ENCODE measurements at regions not wholly inside any gene's neighbourhood (a gene's known extent, or its start where the extent isn't known, plus 50 kb on each side); places are given as distances from the start of the nearest gene placed in this dataset.
"Not testable (repeated sequence)": the region's sequence is repeated elsewhere in the genome, so short reads cannot be mapped to it uniquely, and the experiment has no call there.

DNA sequence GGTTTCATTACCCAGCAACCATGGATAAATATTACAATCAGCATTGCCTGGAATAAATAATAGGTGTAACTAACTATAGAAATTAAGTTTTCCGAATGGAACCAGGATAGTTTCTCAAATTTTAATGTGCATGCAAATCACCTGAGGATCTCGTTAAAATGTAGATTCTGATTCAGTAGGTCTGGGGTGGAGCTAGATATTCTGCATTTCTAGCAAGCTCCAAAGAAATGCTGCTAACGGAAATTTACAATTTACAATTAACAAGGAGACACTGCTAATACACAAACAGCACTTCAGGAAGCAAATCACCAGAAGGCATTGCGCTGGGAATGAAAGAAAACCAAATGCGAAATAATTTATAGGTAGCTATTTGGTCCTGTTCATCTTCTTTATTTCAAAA lies 597.5 kb upstream of the KLF12 start:
- H3K4me3 Mint-ChIP-seq, result no peak overlapping the region
- POLR2A ChIA-PET, result no interaction called here
- H3K4me1 Mint-ChIP-seq (ENCODE audit: low read depth), result no peaks in the 10 kb centered on the region
- no peaks in the 10 kb centered on the region for H3K9me3 Mint-ChIP-seq
- no peak overlapping the region for H3K27ac Mint-ChIP-seq
- DNase-seq, result no peak
- no peaks in the 10 kb centered on the region for H3K27me3 Mint-ChIP-seq
- CTCF ChIA-PET, result interaction anchor here (0.7 kb wide), 1 partner anchor 1264 kb away, joined by 3 read pairs; no protein-coding TSS in a partner anchor
- H3K36me3 Mint-ChIP-seq, result no peaks in the 10 kb centered on the region
- intact Hi-C loops (cut with micrococcal nuclease), result no loop called here

DNA sequence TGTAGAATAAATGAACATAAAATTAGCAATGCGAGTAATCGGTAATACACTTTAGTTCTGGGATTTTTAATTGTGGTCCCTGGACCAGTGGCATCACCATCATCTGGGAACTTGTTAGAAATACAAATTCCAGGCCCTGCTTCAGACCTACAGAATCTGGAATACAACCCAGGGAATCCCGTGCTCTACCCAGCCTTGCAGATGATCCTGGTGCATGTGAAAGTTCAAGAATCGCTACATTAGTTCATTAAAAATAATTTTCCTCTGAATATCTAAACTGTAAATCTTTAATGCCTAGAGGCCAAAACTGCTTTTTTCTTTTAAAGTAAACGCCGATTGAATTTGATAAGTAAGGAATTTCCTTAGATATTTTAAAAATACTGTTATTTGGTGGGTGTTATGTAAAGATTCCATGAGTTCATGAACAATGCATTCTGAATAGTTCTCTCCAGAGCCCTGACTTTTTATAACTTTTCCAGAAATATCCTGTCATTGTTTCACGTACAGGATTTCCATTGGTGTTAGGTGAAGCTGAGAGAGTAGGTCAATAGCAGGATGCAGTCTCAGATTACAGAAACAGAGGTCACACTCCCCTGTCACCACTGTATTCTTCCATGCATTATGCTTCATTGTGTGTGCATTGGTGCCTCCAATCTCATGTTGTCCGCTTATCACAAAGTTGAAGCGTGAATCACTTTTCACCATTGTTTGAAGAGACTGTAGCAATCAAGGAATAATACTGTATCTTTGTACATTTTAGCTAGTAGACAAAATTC lies 596.5 kb upstream of the KLF12 start:
- ChIA-PET POLR2A (no interaction called here), CTCF (no interaction called here)
- no peaks in the 10 kb centered on the region for H3K4me1 Mint-ChIP-seq (ENCODE audit: low read depth)
- H3K36me3 Mint-ChIP-seq, result no peaks in the 10 kb centered on the region
- no peak overlapping the region for H3K4me3 Mint-ChIP-seq
- H3K27me3 Mint-ChIP-seq, result no peaks in the 10 kb centered on the region
- intact Hi-C loops (cut with micrococcal nuclease), result no loop called here
- H3K9me3 Mint-ChIP-seq, result no peaks in the 10 kb centered on the region
- DNase-seq, result no peak
- H3K27ac Mint-ChIP-seq, result no peak overlapping the region

DNA sequence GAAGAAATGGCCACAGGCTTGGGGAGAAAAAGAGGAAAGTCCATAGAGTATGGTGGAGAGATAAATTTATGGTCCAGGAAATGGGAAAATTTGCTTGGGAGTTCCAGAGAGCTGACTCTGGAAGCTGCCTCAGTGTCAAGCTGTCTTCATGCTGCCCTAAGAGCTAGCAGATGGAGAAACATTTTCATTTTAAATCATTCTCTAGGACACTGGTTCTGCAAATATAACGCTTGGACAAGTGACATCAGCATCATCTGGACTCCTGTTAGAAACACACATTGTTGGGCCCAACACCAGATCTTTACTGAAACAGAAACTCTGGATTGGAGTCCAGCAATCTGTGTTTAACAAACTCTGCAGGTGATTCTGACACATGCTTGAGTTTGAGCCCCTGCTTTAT lies 592.0 kb upstream of the KLF12 start:
- ChIA-PET CTCF (no interaction called here), POLR2A (no interaction called here)
- H3K4me1 Mint-ChIP-seq (ENCODE audit: low read depth), result no peaks in the 10 kb centered on the region
- peaks cover 4% of the 10 kb centered on the region for H3K27me3 Mint-ChIP-seq
- no peak for DNase-seq
- H3K4me3 Mint-ChIP-seq, result no peak overlapping the region
- no peaks in the 10 kb centered on the region for H3K36me3 Mint-ChIP-seq
- no peak overlapping the region for H3K27ac Mint-ChIP-seq
- intact Hi-C loops (cut with micrococcal nuclease), result no loop called here
- H3K9me3 Mint-ChIP-seq, result no peaks in the 10 kb centered on the region

DNA sequence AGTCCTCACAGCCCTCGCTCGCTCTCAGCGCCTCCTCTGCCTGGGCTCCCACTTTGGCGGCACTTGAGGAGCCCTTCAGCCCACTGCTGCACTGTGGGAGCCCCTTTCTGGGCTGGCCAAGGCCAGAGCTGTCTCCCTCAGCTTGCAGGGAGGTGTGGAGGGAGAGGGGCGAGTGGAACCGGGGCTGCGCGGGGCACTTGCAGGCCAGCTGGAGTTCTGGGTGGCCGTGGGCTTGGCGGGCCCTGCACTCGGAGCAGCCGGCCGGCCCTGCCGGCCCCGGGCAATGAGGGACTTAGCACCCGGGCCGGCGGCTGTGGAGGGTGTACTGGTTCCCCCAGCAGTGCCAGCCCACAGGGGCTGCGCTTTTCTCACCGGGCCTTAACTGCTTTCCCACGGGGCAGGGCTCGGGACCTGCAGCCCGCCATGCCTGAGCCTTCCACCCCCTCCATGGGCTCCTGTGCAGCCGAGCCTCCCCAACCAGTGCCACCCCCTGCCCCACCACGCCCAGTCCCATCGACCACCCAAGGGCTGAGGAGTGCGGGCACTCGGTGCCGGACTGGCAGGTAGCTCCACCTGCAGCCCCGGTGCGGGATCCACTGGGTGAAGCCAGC lies 584.1 kb upstream of the KLF12 start:
- POLR2A ChIA-PET; H3K4me3 Mint-ChIP-seq; CTCF ChIA-PET; H3K27ac Mint-ChIP-seq; DNase-seq; H3K27me3 Mint-ChIP-seq; H3K4me1 Mint-ChIP-seq (ENCODE audit: low read depth); H3K9me3 Mint-ChIP-seq; intact Hi-C loops (cut with micrococcal nuclease); H3K36me3 Mint-ChIP-seq: not testable (repeated sequence)

DNA sequence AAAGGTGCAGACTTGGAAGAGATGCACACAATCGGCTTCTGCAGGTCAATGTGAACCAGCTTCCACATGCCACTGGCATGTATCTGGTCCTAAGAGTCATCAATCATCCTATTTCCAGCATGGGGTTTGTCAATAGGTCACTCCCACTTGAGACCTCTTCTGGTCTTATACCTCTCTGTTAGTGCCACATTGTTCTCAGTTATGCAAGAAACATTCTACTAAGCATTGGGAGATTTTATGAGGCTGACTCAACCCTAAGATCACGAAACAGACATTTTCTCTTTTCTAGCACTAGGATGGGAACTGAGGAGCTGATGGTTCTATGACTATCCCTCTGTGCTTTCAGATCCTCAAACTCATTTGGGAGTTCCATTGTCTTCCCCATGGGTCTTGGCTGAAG lies 581.5 kb upstream of the KLF12 start:
- no peak overlapping the region for H3K4me3 Mint-ChIP-seq
- no peaks in the 10 kb centered on the region for H3K4me1 Mint-ChIP-seq (ENCODE audit: low read depth)
- no peaks in the 10 kb centered on the region for H3K27me3 Mint-ChIP-seq
- H3K36me3 Mint-ChIP-seq, result no peaks in the 10 kb centered on the region
- no peak overlapping the region for H3K27ac Mint-ChIP-seq
- intact Hi-C loops (cut with micrococcal nuclease), result no loop called here
- DNase-seq, result no peak
- POLR2A ChIA-PET, result no interaction called here
- CTCF ChIA-PET, result no interaction called here
- no peaks in the 10 kb centered on the region for H3K9me3 Mint-ChIP-seq

DNA sequence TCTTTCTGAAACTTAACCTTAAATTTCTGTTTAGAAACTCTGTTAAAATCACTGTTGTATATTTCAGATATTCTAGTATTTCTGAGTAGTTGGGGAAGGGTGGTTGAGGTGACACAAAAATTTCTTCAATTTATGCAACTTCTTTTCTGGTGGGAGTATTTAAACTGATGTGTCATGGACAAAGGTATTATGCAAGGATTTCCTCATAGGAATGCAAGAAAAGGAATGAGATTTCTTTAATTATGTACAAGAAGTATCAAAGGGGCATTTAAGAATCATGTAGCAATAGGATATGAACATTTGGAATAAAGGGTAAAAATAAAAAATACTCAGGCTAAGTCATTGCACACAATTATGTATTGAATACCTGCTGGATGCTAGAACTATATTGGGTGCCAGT lies 575.8 kb upstream of the KLF12 start:
- intact Hi-C loops (cut with micrococcal nuclease), result no loop called here
- H3K4me3 Mint-ChIP-seq, result no peak overlapping the region
- DNase-seq, result no peak
- no peaks in the 10 kb centered on the region for H3K27me3 Mint-ChIP-seq
- H3K9me3 Mint-ChIP-seq, result no peaks in the 10 kb centered on the region
- H3K36me3 Mint-ChIP-seq, result no peaks in the 10 kb centered on the region
- no peaks in the 10 kb centered on the region for H3K4me1 Mint-ChIP-seq (ENCODE audit: low read depth)
- POLR2A ChIA-PET, result no interaction called here
- no peak overlapping the region for H3K27ac Mint-ChIP-seq
- CTCF ChIA-PET, result no interaction called here

DNA sequence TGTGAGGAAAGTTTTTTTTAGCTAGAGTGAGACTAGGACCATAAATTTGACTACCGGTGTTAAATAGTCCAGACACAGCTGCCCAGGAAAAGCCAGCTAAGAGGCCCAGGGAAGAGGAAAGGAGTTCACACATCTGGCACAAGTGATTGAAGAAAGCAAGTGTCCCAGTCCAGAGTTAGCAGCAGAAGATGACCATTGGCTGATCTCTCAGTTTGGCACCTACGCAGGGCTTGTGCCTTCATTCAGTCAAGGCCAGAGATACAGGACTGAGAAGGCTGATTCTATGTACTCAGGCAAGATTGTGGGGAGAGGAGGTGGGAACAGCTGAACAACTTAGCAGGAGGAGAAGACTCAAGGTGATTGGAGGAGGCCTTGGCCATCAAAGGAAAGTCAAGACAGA lies 575.0 kb upstream of the KLF12 start:
- H3K27me3 Mint-ChIP-seq, result peaks cover 2% of the 10 kb centered on the region
- no peaks in the 10 kb centered on the region for H3K4me1 Mint-ChIP-seq (ENCODE audit: low read depth)
- no peak overlapping the region for H3K4me3 Mint-ChIP-seq
- H3K9me3 Mint-ChIP-seq, result no peaks in the 10 kb centered on the region
- no peak for DNase-seq
- no peaks in the 10 kb centered on the region for H3K36me3 Mint-ChIP-seq
- ChIA-PET CTCF (no interaction called here), POLR2A (no interaction called here)
- intact Hi-C loops (cut with micrococcal nuclease), result no loop called here
- H3K27ac Mint-ChIP-seq, result no peak overlapping the region

DNA sequence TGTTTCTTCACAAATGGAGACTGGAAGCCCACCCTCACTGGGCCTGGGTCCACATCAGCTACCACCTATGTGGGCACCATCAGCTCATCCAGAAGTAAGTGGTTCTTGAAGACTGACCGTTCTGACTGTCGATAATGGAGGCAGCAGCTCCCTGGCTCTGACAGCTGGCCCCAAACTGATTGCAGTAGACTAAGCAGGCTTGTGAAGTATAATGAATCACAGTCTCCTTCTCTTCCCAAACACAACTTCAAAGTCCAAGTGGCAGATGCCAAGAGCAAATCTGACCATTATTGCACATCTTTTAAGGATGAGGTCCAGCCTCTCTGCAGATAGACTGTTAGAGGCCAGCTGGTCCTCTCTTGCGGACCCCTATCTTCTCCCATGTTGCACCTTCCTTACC lies 574.4 kb upstream of the KLF12 start:
- intact Hi-C loops (cut with micrococcal nuclease), result no loop called here
- Mint-ChIP-seq H3K27me3 (peaks cover 2% of the 10 kb centered on the region), H3K9me3 (no peaks in the 10 kb centered on the region), H3K27ac (no peak overlapping the region), H3K4me1 (ENCODE audit: low read depth) (no peaks in the 10 kb centered on the region), H3K36me3 (no peaks in the 10 kb centered on the region), H3K4me3 (no peak overlapping the region)
- CTCF ChIA-PET, result interaction anchor here (0.5 to 1.2 kb wide), 2 partner anchors 45 to 225 kb away, joined by 3 read pairs; no protein-coding TSS in a partner anchor
- no peak for DNase-seq
- POLR2A ChIA-PET, result no interaction called here

DNA sequence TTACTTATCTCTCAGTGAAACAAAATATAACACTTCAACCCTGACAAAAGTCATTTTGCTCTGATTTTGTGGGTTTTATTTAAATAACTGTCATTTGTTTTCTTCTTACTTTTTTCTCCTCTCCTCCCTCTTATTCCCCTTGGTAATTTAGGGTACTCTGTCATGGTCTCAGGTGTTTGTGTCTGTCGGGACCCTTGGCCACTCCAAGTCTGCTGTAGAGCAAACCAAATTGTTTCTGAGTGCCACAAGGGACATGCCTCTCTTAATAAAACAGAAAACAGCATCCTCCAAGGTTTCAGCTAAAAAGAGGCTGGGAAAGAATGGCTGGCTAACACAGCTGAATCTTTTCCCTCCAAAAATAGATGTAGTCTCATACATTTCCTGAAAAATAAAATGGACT lies 573.1 kb upstream of the KLF12 start:
- Mint-ChIP-seq H3K36me3 (no peaks in the 10 kb centered on the region), H3K27ac (no peak overlapping the region), H3K4me1 (ENCODE audit: low read depth) (no peaks in the 10 kb centered on the region), H3K9me3 (no peaks in the 10 kb centered on the region), H3K4me3 (no peak overlapping the region), H3K27me3 (peaks cover 2% of the 10 kb centered on the region)
- POLR2A ChIA-PET, result no interaction called here
- CTCF ChIA-PET, result interaction anchor here (1.2 kb wide), 1 partner anchor 44 kb away, joined by 3 read pairs; no protein-coding TSS in a partner anchor
- no peak for DNase-seq
- intact Hi-C loops (cut with micrococcal nuclease), result no loop called here

DNA sequence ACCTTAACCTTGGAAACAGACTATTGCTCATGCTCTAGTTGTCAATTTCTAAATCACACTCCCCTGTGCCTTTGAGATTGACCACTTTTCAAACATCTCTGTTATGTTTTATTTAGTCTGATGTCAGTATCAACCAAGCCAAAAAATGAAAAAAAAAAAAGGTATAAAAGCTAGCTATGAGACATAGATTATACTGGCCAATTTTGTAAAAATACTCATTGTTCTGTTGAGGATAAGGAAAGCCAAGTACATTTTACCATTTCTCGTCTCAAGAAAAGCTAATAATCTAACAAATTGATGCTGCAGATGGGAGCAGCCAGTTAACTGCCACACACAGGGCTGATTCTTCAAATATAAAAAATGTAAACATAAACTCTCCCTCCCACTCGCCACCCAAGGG lies 572.6 kb upstream of the KLF12 start:
- Mint-ChIP-seq H3K4me3 (no peak overlapping the region), H3K27ac (no peak overlapping the region), H3K27me3 (peaks cover 2% of the 10 kb centered on the region), H3K9me3 (no peaks in the 10 kb centered on the region), H3K4me1 (ENCODE audit: low read depth) (no peaks in the 10 kb centered on the region), H3K36me3 (no peaks in the 10 kb centered on the region)
- CTCF ChIA-PET, result no interaction called here
- intact Hi-C loops (cut with micrococcal nuclease), result no loop called here
- POLR2A ChIA-PET, result no interaction called here
- DNase-seq, result no peak

DNA sequence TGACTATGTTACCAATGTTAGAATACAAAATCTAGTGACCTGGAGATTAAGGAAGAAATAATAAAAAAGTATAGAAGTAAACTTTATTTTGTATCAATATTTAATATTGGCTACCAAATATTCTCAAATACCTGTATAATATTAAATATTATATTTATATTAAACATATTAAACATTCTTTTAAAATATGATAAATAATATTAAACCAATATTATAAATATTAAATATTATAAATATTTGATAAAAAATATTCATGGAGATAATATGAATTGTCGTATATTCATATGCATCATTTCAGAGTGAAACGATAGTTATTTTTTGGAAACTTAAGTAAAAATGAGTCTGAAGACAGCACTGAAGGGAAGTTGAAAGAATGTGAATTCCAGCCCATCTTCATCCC lies 571.2 kb upstream of the KLF12 start:
- Mint-ChIP-seq H3K4me1 (ENCODE audit: low read depth) (no peaks in the 10 kb centered on the region), H3K9me3 (no peaks in the 10 kb centered on the region), H3K27ac (no peak overlapping the region), H3K27me3 (peaks cover 2% of the 10 kb centered on the region), H3K4me3 (no peak overlapping the region), H3K36me3 (no peaks in the 10 kb centered on the region)
- intact Hi-C loops (cut with micrococcal nuclease), result no loop called here
- CTCF ChIA-PET, result no interaction called here
- POLR2A ChIA-PET, result no interaction called here
- no peak for DNase-seq

DNA sequence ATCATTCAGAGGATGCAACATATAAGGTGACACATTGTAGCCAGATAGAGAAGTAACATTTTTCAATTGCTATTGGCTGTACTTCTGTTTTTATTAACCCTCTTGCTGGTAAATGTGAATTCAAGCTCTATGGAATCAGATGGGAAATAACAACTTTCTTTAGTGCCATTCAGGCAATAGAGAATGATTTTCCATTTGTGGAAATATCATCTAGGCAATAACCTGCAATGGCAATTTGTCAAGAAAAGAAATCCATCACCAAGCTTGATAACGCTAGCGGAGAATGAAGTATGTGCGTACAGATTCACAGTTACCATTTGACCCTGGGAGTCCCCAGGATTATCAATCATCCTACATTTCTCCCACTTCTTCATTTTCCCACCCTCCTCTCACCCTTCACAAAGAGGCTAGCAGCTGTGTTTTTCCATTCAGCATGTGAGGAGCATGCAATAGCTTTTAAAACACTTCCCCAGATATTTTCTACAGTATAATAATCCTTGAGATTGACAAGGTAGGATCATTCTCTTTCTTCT lies 569.7 kb upstream of the KLF12 start:
- POLR2A ChIA-PET, result no interaction called here
- intact Hi-C loops (cut with micrococcal nuclease), result no loop called here
- Mint-ChIP-seq H3K27ac (no peak overlapping the region), H3K27me3 (peaks cover 2% of the 10 kb centered on the region), H3K36me3 (no peaks in the 10 kb centered on the region), H3K4me3 (no peak overlapping the region), H3K4me1 (ENCODE audit: low read depth) (no peaks in the 10 kb centered on the region), H3K9me3 (peaks cover 2% of the 10 kb centered on the region)
- DNase-seq, result no peak
- CTCF ChIA-PET, result no interaction called here
